ENCODE measurements at regions not wholly inside any gene's neighbourhood (a gene's known extent, or its start where the extent isn't known, plus 50 kb on each side); places are given as distances from the start of the nearest gene placed in this dataset.

- Histone ChIP-seq H3K4me3 (ENCODE audit: low read depth in 1 of 3, low read length in 3 of 3) (no peak overlapping the region), H3K9ac (ENCODE audit: low read depth in 1 of 2, low read length in 2 of 2) (no peak overlapping the region), H3K27ac (ENCODE audit: low read depth in 1 of 2, low read length in 2 of 2) (no peak overlapping the region), H3K36me3 (ENCODE audit: control insufficient read depth in 4 of 4, insufficient read depth in 3 of 4, low read depth in 1 of 4, low read length in 3 of 4) (no peaks in the 10 kb centered on the region), H3K4me1 (ENCODE audit: control insufficient read depth in 4 of 4, insufficient read depth in 4 of 4, low read length in 3 of 4) (no peaks in the 10 kb centered on the region), H3K27me3 (ENCODE audit: control insufficient read depth in 4 of 4, insufficient read depth in 4 of 4, low read length in 3 of 4) (no peaks in the 10 kb centered on the region), H3K9me3 (ENCODE audit: control insufficient read depth in 4 of 4, low read length in 3 of 4) (no peaks in the 10 kb centered on the region)
- DNase-seq (ENCODE audit: low spot score): no peak
- 72% methylated on average over 2 of the region's 2 CpGs for WGBS
- TF ChIP-seq REST (IDR thresholded peaks at IDR 0.05) (no peak), ZBTB33 (IDR thresholded peaks at IDR 0.05) (no peak), JUND (IDR thresholded peaks at IDR 0.05) (no peak), TAF1 (conservative IDR thresholded peaks at IDR 0.05) (no peak), FOXA2 (IDR thresholded peaks at IDR 0.05) (no peak), MAX (IDR thresholded peaks at IDR 0.05) (no peak), HNF4A (conservative IDR thresholded peaks at IDR 0.05) (no peak), NR2F2 (IDR thresholded peaks at IDR 0.05) (no peak), CTCF (IDR thresholded peaks at IDR 0.05; ENCODE audit: low read depth, low read length, missing input control) (no peak), RXRA (IDR thresholded peaks at IDR 0.05) (no peak), ATF3 (IDR thresholded peaks at IDR 0.05) (no peak), EGR1 (IDR thresholded peaks at IDR 0.05; ENCODE audit: low read depth in 2 of 2) (no peak)
Measured at GRCh38 chr5:88390481-88390880, 121.8 kb upstream of the TMEM161B start.

GRCh38 chr5:88390096-88390441 is 121.4 kb upstream of the TMEM161B start:
- no peaks in the 10 kb centered on the region for H3K9me3 ChIP-seq (ENCODE audit: control insufficient read depth in 4 of 4, low read length in 3 of 4)
- 82% methylated on average over 6 of the region's 6 CpGs for WGBS
- H3K27ac ChIP-seq (ENCODE audit: low read depth in 1 of 2, low read length in 2 of 2): no peak overlapping the region
- TF ChIP-seq CTCF (IDR thresholded peaks at IDR 0.05; ENCODE audit: low read depth, low read length, missing input control): no peak
- no peak for TF ChIP-seq YY1 (IDR thresholded peaks at IDR 0.05)
- TF ChIP-seq TAF1 (conservative IDR thresholded peaks at IDR 0.05): no peak
- no peak for TF ChIP-seq FOXA1 (IDR thresholded peaks at IDR 0.05)
- TF ChIP-seq ATF3 (IDR thresholded peaks at IDR 0.05): no peak
- TF ChIP-seq RAD21 (IDR thresholded peaks at IDR 0.05): no peak
- TF ChIP-seq EGR1 (IDR thresholded peaks at IDR 0.05; ENCODE audit: low read depth in 2 of 2): no peak
- no peak for TF ChIP-seq GABPA (IDR thresholded peaks at IDR 0.05 in 1 of 2, conservative IDR thresholded peaks at IDR 0.05 in 1 of 2)
- no peak for TF ChIP-seq RXRA (IDR thresholded peaks at IDR 0.05)
- no peak for TF ChIP-seq FOXA2 (IDR thresholded peaks at IDR 0.05)
- TF ChIP-seq MAX (IDR thresholded peaks at IDR 0.05): no peak
- no peak for TF ChIP-seq ZBTB33 (IDR thresholded peaks at IDR 0.05)
- no peak for TF ChIP-seq HNF4G (IDR thresholded peaks at IDR 0.05)
- TF ChIP-seq SP1 (IDR thresholded peaks at IDR 0.05): no peak
- no peaks in the 10 kb centered on the region for H3K36me3 ChIP-seq (ENCODE audit: control insufficient read depth in 4 of 4, insufficient read depth in 3 of 4, low read depth in 1 of 4, low read length in 3 of 4)
- no peak for DNase-seq (ENCODE audit: low spot score)
- no peak overlapping the region for H3K4me3 ChIP-seq (ENCODE audit: low read depth in 1 of 3, low read length in 3 of 3)
- no peaks in the 10 kb centered on the region for H3K4me1 ChIP-seq (ENCODE audit: control insufficient read depth in 4 of 4, insufficient read depth in 4 of 4, low read length in 3 of 4)
- no peaks in the 10 kb centered on the region for H3K27me3 ChIP-seq (ENCODE audit: control insufficient read depth in 4 of 4, insufficient read depth in 4 of 4, low read length in 3 of 4)
- no peak overlapping the region for H3K9ac ChIP-seq (ENCODE audit: low read depth in 1 of 2, low read length in 2 of 2)
